CD4-positive, alpha-beta T cell (primary cell): ENCODE measurements at regions not wholly inside any gene's neighbourhood (a gene's known extent, or its start where the extent isn't known, plus 50 kb on each side); places are given as distances from the start of the nearest gene placed in this dataset.

Source experiments
- ATAC-seq: fragments of 200-7000 bp; cut with Tn5 transposase; one replicate; pipeline ENCODE4 v1.10.0; 2022; ENCODE audit warnings: mild to moderate bottlenecking; ENCODE audit not compliant: poor library complexity
- CTCF ChIA-PET: fragments of 350-600 bp; sonication (Branson Sonifier 250); formaldehyde crosslinking; loops from one replicate; lab custom pipeline; 2021; ENCODE audit warnings: antibody characterized with exemption, inconsistent platforms; lab: Charles Lee
- POLR2A ChIA-PET: fragments of 350-600 bp; sonication (Branson Sonifier 250); formaldehyde crosslinking; loops from one replicate; lab custom pipeline; 2021; ENCODE audit warnings: antibody characterized with exemption, inconsistent platforms; lab: Charles Lee
- DNase-seq, 14 experiments: peaks; one replicate each; pipeline ENCODE4 v3.0.0-alpha.2; 2013 to 2020; ENCODE audit warnings: mixed read lengths in 2 of 14
- H3K27ac ChIP-seq, 2 donors: one replicate each; pipeline versions ENCODE4 v1.5.1 to v1.7.0; 2013; ENCODE audit warnings: low read length in 2 of 2, low read depth in 1 of 2, mild to moderate bottlenecking in 1 of 2
- H3K27me3 ChIP-seq, 2 experiments: 1 replicate in 1 of 2; 2 replicates in 1 of 2; pipeline versions ENCODE4 v1.6.1 to v1.7.0; 2013; ENCODE audit warnings: low read length in 2 of 2, control low read depth in 1 of 2, mild to moderate bottlenecking in 1 of 2, moderate library complexity in 1 of 2; ENCODE audit not compliant: insufficient read depth in 2 of 2, control insufficient read depth in 1 of 2
- H3K36me3 ChIP-seq: one replicate; pipeline ENCODE4 v1.6.1; 2013; ENCODE audit warnings: low read length, control low read depth; ENCODE audit not compliant: insufficient read depth
- H3K4me1 ChIP-seq: one replicate; pipeline ENCODE4 v1.6.1; 2013; ENCODE audit warnings: low read length, control low read depth; ENCODE audit not compliant: insufficient read depth
- H3K4me3 ChIP-seq: one replicate; pipeline ENCODE4 v1.5.1; 2013; ENCODE audit warnings: mild to moderate bottlenecking, low read length, moderate library complexity
- H3K9me3 ChIP-seq, 2 experiments: 1 replicate in 1 of 2; 2 replicates in 1 of 2; pipeline versions ENCODE4 v1.6.1 to v1.7.0; 2013; ENCODE audit warnings: low read length in 2 of 2, mild to moderate bottlenecking in 2 of 2, control low read depth in 1 of 2, moderate library complexity in 1 of 2; ENCODE audit not compliant: control insufficient read depth in 1 of 2, insufficient read depth in 1 of 2
- H3K27ac Mint-ChIP-seq: one replicate; pipeline ENCODE4 v1.8.0; 2020; ENCODE audit warnings: mixed read lengths
- H3K27me3 Mint-ChIP-seq: one replicate; pipeline ENCODE4 v1.8.0; 2021; ENCODE audit warnings: mixed read lengths
- H3K36me3 Mint-ChIP-seq: one replicate; pipeline ENCODE4 v1.8.0; 2021; ENCODE audit warnings: low read depth, mixed read lengths
- H3K4me1 Mint-ChIP-seq: one replicate; pipeline ENCODE4 v1.8.0; 2021; ENCODE audit warnings: low read depth, mixed read lengths
- H3K4me3 Mint-ChIP-seq: one replicate; pipeline ENCODE4 v1.8.0; 2020; ENCODE audit warnings: mild to moderate bottlenecking, mixed read lengths
- H3K9me3 Mint-ChIP-seq: one replicate; pipeline ENCODE4 v1.8.0; 2020; ENCODE audit warnings: mixed read lengths
- intact Hi-C, 2 experiments: fragments of 100-400 bp; cut with DNase I in 1 of 2; cut with micrococcal nuclease in 1 of 2; formaldehyde crosslinking; loops; one replicate each; pipeline versions ENCODE4 v1.15.1 to v1.9.0; 2023 to 2025; cut with DNase I, micrococcal nuclease
- TF ChIP-seq, protein P1 (sequence below): fragments of 200-600 bp; IDR thresholded peaks from one replicate; pipeline ENCODE4 v1.8.0; 2022; ENCODE audit warnings: antibody characterized with exemption, mild to moderate bottlenecking

DNA sequence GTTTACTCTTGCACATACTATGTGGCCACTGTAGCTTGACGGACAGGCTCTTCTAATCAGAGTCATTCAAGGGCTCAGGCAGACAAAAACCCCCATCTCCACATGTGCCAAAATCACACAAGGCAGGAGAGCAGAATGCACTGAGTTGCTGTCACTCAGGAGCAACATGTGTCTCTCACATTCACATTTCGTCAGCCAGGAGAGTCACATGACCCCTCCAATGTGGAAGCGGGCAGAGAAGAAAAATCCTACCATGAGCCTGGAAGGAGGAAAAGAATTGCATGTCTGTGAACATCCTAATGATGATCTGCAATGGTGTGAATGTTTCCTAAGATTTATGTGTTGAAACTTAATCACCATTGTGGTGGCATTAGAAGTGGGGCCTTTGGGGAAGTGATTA lies 69.9 kb upstream of the MSX2 start:
- Mint-ChIP-seq H3K27ac (no peak overlapping the region), H3K9me3 (no peaks in the 10 kb centered on the region), H3K27me3 (peaks cover 14% of the 10 kb centered on the region), H3K4me3 (no peak overlapping the region), H3K36me3 (no peaks in the 10 kb centered on the region), H3K4me1 (no peaks in the 10 kb centered on the region)
- DNase-seq, result no peak
- Histone ChIP-seq H3K4me1 (no peaks in the 10 kb centered on the region), H3K27me3 (no peaks in the 10 kb centered on the region), H3K27ac (no peak overlapping the region), H3K4me3 (no peak overlapping the region), H3K36me3 (no peaks in the 10 kb centered on the region), H3K9me3 (no peaks in the 10 kb centered on the region)
- CTCF ChIA-PET, result no interaction called here
- ATAC-seq, result no peak
- TF ChIP-seq, protein P1, sequence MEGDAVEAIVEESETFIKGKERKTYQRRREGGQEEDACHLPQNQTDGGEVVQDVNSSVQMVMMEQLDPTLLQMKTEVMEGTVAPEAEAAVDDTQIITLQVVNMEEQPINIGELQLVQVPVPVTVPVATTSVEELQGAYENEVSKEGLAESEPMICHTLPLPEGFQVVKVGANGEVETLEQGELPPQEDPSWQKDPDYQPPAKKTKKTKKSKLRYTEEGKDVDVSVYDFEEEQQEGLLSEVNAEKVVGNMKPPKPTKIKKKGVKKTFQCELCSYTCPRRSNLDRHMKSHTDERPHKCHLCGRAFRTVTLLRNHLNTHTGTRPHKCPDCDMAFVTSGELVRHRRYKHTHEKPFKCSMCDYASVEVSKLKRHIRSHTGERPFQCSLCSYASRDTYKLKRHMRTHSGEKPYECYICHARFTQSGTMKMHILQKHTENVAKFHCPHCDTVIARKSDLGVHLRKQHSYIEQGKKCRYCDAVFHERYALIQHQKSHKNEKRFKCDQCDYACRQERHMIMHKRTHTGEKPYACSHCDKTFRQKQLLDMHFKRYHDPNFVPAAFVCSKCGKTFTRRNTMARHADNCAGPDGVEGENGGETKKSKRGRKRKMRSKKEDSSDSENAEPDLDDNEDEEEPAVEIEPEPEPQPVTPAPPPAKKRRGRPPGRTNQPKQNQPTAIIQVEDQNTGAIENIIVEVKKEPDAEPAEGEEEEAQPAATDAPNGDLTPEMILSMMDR, result no peak
- POLR2A ChIA-PET, result no interaction called here
- intact Hi-C loops, result no loop called here

DNA sequence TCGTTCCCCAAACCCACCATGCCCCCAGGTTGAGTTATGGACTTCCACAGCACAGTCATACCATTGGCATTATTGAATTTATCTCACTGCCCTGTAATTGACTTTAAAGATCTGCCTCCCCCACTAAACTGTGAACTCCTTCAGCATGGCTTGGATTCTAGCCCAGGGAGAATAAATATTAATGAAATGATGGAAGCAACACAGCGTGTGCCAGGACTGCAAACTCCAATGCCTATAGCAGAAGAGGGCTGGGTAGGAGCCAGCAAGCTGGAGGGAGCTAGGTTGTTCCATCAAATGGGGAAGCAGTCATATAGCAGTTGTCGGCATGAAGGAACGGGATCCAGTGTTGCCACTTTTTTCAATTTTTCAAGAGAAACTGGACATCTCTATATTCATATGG lies 69.0 kb upstream of the MSX2 start:
- TF ChIP-seq, protein P1, result no peak
- H3K27ac ChIP-seq, result no peak overlapping the region
- no peak overlapping the region for H3K27ac Mint-ChIP-seq
- no peaks in the 10 kb centered on the region for H3K9me3 ChIP-seq
- peaks cover 14% of the 10 kb centered on the region for H3K27me3 Mint-ChIP-seq
- no peaks in the 10 kb centered on the region for H3K9me3 Mint-ChIP-seq
- H3K4me1 Mint-ChIP-seq, result no peaks in the 10 kb centered on the region
- H3K4me1 ChIP-seq, result no peaks in the 10 kb centered on the region
- no peaks in the 10 kb centered on the region for H3K36me3 ChIP-seq
- H3K36me3 Mint-ChIP-seq, result no peaks in the 10 kb centered on the region
- CTCF ChIA-PET, result no interaction called here
- H3K4me3 Mint-ChIP-seq, result no peak overlapping the region
- DNase-seq (no peak), ATAC-seq (no peak)
- H3K4me3 ChIP-seq, result no peak overlapping the region
- no peaks in the 10 kb centered on the region for H3K27me3 ChIP-seq
- intact Hi-C loops, result no loop called here
- POLR2A ChIA-PET, result no interaction called here

DNA sequence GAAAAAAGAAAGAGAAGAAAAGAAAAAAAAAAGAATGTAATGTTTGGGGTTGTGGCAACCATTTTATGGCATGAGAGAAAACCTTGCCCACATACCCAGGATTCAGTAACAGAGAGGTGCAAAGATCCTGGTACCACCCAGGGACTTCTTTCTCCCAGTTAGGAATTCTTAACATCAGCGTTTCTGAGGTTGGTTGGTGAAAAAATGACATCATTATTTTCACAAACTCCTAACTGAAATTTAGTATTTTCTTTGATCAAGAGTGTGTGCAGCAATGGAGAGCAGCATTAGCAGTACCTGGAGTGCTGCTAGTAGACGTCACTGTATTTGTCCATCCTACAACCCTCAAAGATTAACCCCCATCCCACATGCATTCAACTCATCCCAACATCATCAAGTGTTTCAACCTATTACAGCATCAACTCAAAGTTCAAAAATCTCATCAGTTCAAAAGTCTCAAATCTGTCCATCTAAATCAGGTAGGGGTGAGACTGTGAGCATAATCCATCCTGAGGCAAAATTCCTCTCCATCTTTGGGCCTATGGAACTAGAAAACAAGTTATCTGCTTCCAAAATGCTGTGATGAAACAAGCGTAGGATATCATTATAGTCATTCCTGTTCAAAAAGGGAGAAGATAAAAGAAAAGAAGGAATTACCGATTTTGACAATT lies 60.1 kb upstream of the MSX2 start:
- Mint-ChIP-seq H3K36me3 (no peaks in the 10 kb centered on the region), H3K27ac (no peak overlapping the region), H3K27me3 (peaks cover 7% of the 10 kb centered on the region), H3K9me3 (peaks cover 6% of the 10 kb centered on the region), H3K4me1 (no peaks in the 10 kb centered on the region), H3K4me3 (no peak overlapping the region)
- Histone ChIP-seq H3K27ac (no peak overlapping the region), H3K4me1 (no peaks in the 10 kb centered on the region), H3K9me3 (peaks cover 0 to 5% of the 10 kb centered on the region in 2 experiments), H3K36me3 (no peaks in the 10 kb centered on the region), H3K4me3 (no peak overlapping the region), H3K27me3 (no peaks in the 10 kb centered on the region)
- DNase-seq (no peak), ATAC-seq (no peak)
- POLR2A ChIA-PET, result no interaction called here
- intact Hi-C loops, result no loop called here
- TF ChIP-seq, protein P1, result no peak
- CTCF ChIA-PET, result no interaction called here
